ENCODE measurements at regions not wholly inside any gene's neighbourhood (a gene's known extent, or its start where the extent isn't known, plus 50 kb on each side); places are given as distances from the start of the nearest gene placed in this dataset.

- TF ChIP-seq CTCF (IDR thresholded peaks at IDR 0.05; ENCODE audit: poor library complexity) = no peak
- no peak for TF ChIP-seq EZH2 (IDR thresholded peaks at IDR 0.05; ENCODE audit: borderline replicate concordance)
- no peak for TF ChIP-seq EZH2phosphoT487 (IDR thresholded peaks at IDR 0.05; ENCODE audit: low read depth, severe bottlenecking, unreplicated experiment)
Observed at GRCh38 chr7:77467408-77467807, 51.3 kb upstream of the GSAP start.

Measured in hepatocyte (in vitro differentiated cells).